CD14-positive monocyte (primary cell): ENCODE measurements at regions not wholly inside any gene's neighbourhood (a gene's known extent, or its start where the extent isn't known, plus 50 kb on each side); places are given as distances from the start of the nearest gene placed in this dataset.

ENCODE experiments used
- DNase-seq, 3 donors: peaks; one replicate each; pipeline ENCODE4 v3.0.0-alpha.2; 2011 to 2022
- H2AFZ ChIP-seq: 2 replicates; pipeline ENCODE4 v1.6.0; 2012; ENCODE audit warnings: mild to moderate bottlenecking, low read depth, low read length, inconsistent platforms; ENCODE audit not compliant: insufficient read depth, poor library complexity, severe bottlenecking
- H3K27ac ChIP-seq, 2 donors: 1 replicate in 1 of 2; 2 replicates in 1 of 2; pipeline ENCODE4 v1.5.1; 2012 to 2013; ENCODE audit warnings: low read length in 2 of 2, control low read depth in 1 of 2, inconsistent platforms in 1 of 2, low read depth in 1 of 2, mild to moderate bottlenecking in 1 of 2
- H3K27me3 ChIP-seq, 2 donors: one replicate each; pipeline versions ENCODE4 v1.6.0 to v1.6.1; 2011 to 2013; ENCODE audit warnings: low read length in 2 of 2; ENCODE audit not compliant: control insufficient read depth in 2 of 2, insufficient read depth in 2 of 2
- H3K36me3 ChIP-seq, 2 donors: replicated peaks in 1 of 2; 1 replicate in 1 of 2; 2 replicates in 1 of 2; pipeline versions ENCODE4 v1.5.1 to v1.6.1; 2012 to 2013; ENCODE audit warnings: low read length in 2 of 2, control low read depth in 1 of 2, inconsistent platforms in 1 of 2, mild to moderate bottlenecking in 1 of 2; ENCODE audit not compliant: insufficient read depth in 2 of 2, control insufficient read depth in 1 of 2
- H3K4me1 ChIP-seq, 2 donors: 1 replicate in 1 of 2; 2 replicates in 1 of 2; pipeline versions ENCODE4 v1.5.1 to v1.6.1; 2012 to 2013; ENCODE audit warnings: low read length in 2 of 2, control low read depth in 1 of 2, inconsistent platforms in 1 of 2, mild to moderate bottlenecking in 1 of 2, moderate library complexity in 1 of 2; ENCODE audit not compliant: insufficient read depth in 2 of 2, control insufficient read depth in 1 of 2
- H3K4me2 ChIP-seq: replicated peaks from 2 replicates; pipeline ENCODE3; 2012; ENCODE audit warnings: low read length, moderate library complexity, mild to moderate bottlenecking; ENCODE audit not compliant: poor library complexity, severe bottlenecking; ENCODE audit errors: extremely low read depth
- H3K4me3 ChIP-seq, 3 experiments: fragments of 200-600 bp in 1 of 3; sonication (generic) in 1 of 3; replicated peaks in 1 of 3; 1 replicate in 2 of 3; 2 replicates in 1 of 3; pipeline ENCODE4 v1.5.1; 2011 to 2013; ENCODE audit warnings: low read length in 3 of 3, mild to moderate bottlenecking in 3 of 3, control low read depth in 2 of 3, low read depth in 2 of 3, inconsistent platforms in 1 of 3, moderate library complexity in 1 of 3
- H3K79me2 ChIP-seq: 2 replicates; pipeline ENCODE4 v1.6.0; 2012; ENCODE audit warnings: mild to moderate bottlenecking, control low read depth, inconsistent platforms, low read length, moderate library complexity; ENCODE audit not compliant: insufficient read depth
- H3K9ac ChIP-seq: 2 replicates; pipeline ENCODE4 v1.6.0; 2017; ENCODE audit warnings: low read length, mild to moderate bottlenecking; ENCODE audit not compliant: insufficient read depth, poor library complexity, severe bottlenecking
- H3K9me3 ChIP-seq, 2 donors: replicated peaks in 1 of 2; 1 replicate in 1 of 2; 2 replicates in 1 of 2; pipeline versions ENCODE4 v1.5.1 to v1.6.1; 2012 to 2013; ENCODE audit warnings: low read length in 2 of 2, control low read depth in 1 of 2; ENCODE audit not compliant: control insufficient read depth in 1 of 2, insufficient read depth in 1 of 2
- H4K20me1 ChIP-seq: 2 replicates; pipeline ENCODE4 v1.6.0; 2012; ENCODE audit warnings: mild to moderate bottlenecking, low read length, control low read depth, moderate library complexity; ENCODE audit not compliant: insufficient read depth
- H3K27ac Mint-ChIP-seq, 7 donors: one replicate each; pipeline ENCODE4 v1.8.0; 2020; ENCODE audit warnings: mild to moderate bottlenecking in 7 of 7, mixed read lengths in 7 of 7, moderate library complexity in 6 of 7, inconsistent platforms in 2 of 7
- H3K27me3 Mint-ChIP-seq, 3 donors: one replicate each; pipeline ENCODE4 v1.8.0; 2021 to 2022; ENCODE audit warnings: low read depth in 3 of 3, mild to moderate bottlenecking in 3 of 3, mixed read lengths in 3 of 3, moderate library complexity in 3 of 3, inconsistent platforms in 1 of 3
- H3K36me3 Mint-ChIP-seq, 2 donors: one replicate each; pipeline ENCODE4 v1.8.0; 2020; ENCODE audit warnings: mixed read lengths in 2 of 2, inconsistent platforms in 1 of 2, mild to moderate bottlenecking in 1 of 2
- H3K4me1 Mint-ChIP-seq: one replicate; pipeline ENCODE4 v1.8.0; 2020; ENCODE audit warnings: mild to moderate bottlenecking, mixed read lengths
- H3K4me3 Mint-ChIP-seq, 2 donors: one replicate each; pipeline ENCODE4 v1.8.0; 2020; ENCODE audit warnings: mild to moderate bottlenecking in 2 of 2, mixed read lengths in 2 of 2, moderate library complexity in 1 of 2
- H3K9me3 Mint-ChIP-seq, 7 donors: one replicate each; pipeline ENCODE4 v1.8.0; 2020 to 2022; ENCODE audit warnings: mixed read lengths in 7 of 7, mild to moderate bottlenecking in 6 of 7, moderate library complexity in 6 of 7, inconsistent platforms in 2 of 7
- CTCF ChIP-seq: fragments of 200-600 bp; IDR thresholded peaks from one replicate; pipeline ENCODE4 v1.8.0; 2022; ENCODE audit warnings: antibody characterized with exemption, mild to moderate bottlenecking
- WGBS: methylation state at CpG from one replicate; pipeline ENCODE4 v1.1.5; 2013; ENCODE audit warnings: missing lambda C conversion rate; ENCODE audit not compliant: insufficient coverage; 5-methylcytosine and 5-hydroxymethylcytosine counted together
- intact Hi-C, 2 donors: fragments of 100-400 bp; cut with micrococcal nuclease; formaldehyde crosslinking; loops; one replicate each; pipeline versions ENCODE4 v1.15.0 to v1.15.1; 2023

- Histone ChIP-seq H3K9ac (no peak overlapping the region), H3K4me2 (no peak overlapping the region)
- no peak for DNase-seq
These were observed 451.8 kb upstream of the IL12A start for GRCh38 chr3:159536876-159537275.

GRCh38 chr3:159538507-159538906, 450.1 kb upstream of the IL12A start:
- no CpG with 5 or more reads among the region's 1 CpG for WGBS
- no peak for TF ChIP-seq CTCF
- Histone ChIP-seq H3K4me1 (no peaks in the 10 kb centered on the region), H3K9me3 (no peaks in the 10 kb centered on the region), H3K4me2 (no peak overlapping the region), H3K27ac (no peak overlapping the region), H3K9ac (no peak overlapping the region), H4K20me1 (no peaks in the 10 kb centered on the region), H3K27me3 (no peaks in the 10 kb centered on the region), H3K4me3 (no peak overlapping the region), H2AFZ (no peak overlapping the region), H3K79me2 (no peaks in the 10 kb centered on the region), H3K36me3 (no peaks in the 10 kb centered on the region)
- Mint-ChIP-seq H3K36me3 (no peaks in the 10 kb centered on the region), H3K27me3 (no peaks in the 10 kb centered on the region), H3K4me3 (no peak overlapping the region), H3K4me1 (no peaks in the 10 kb centered on the region), H3K9me3 (peaks cover 0 to 2% (median 0%) of the 10 kb centered on the region in 7 donors), H3K27ac (no peak overlapping the region)
- DNase-seq: no peak
- intact Hi-C loops: no loop called here

More at GRCh38 chr3:159536876-159537275, 451.8 kb upstream of the IL12A start:
- intact Hi-C loops: no loop called here
- Mint-ChIP-seq H3K36me3 (no peaks in the 10 kb centered on the region), H3K27ac (no peak overlapping the region), H3K27me3 (peaks cover 0 to 2% (median 0%) of the 10 kb centered on the region in 3 donors), H3K4me1 (no peaks in the 10 kb centered on the region), H3K9me3 (peaks cover 0 to 2% (median 0%) of the 10 kb centered on the region in 7 donors), H3K4me3 (no peak overlapping the region)
- WGBS: no CpG with 5 or more reads among the region's 1 CpG
- Histone ChIP-seq H3K36me3 (no peaks in the 10 kb centered on the region), H3K9me3 (no peaks in the 10 kb centered on the region), H2AFZ (no peak overlapping the region), H3K4me3 (no peak overlapping the region), H4K20me1 (no peaks in the 10 kb centered on the region), H3K27ac (no peak overlapping the region), H3K27me3 (no peaks in the 10 kb centered on the region), H3K4me1 (no peaks in the 10 kb centered on the region), H3K79me2 (no peaks in the 10 kb centered on the region)
- no peak for TF ChIP-seq CTCF
